Endodermal cell (in vitro differentiated cells): ENCODE measurements at regions not wholly inside any gene's neighbourhood (a gene's known extent, or its start where the extent isn't known, plus 50 kb on each side); places are given as distances from the start of the nearest gene placed in this dataset.

Experiments
- DNase-seq: peaks from one replicate; pipeline ENCODE4 v3.0.0-alpha.2; 2017
- H3K27ac ChIP-seq: 2 replicates; pipeline ENCODE4 v1.5.1; 2013; ENCODE audit warnings: mild to moderate bottlenecking, low read depth, low read length, moderate library complexity
- H3K27me3 ChIP-seq: 2 replicates; pipeline ENCODE4 v1.6.1; 2013; ENCODE audit warnings: mild to moderate bottlenecking, low read length, moderate library complexity; ENCODE audit not compliant: insufficient read depth, control insufficient read depth, poor library complexity, severe bottlenecking
- H3K36me3 ChIP-seq: 2 replicates; pipeline ENCODE4 v1.7.0; 2013; ENCODE audit warnings: mild to moderate bottlenecking, low read length, moderate library complexity; ENCODE audit not compliant: control insufficient read depth, insufficient read depth
- H3K4me1 ChIP-seq: one replicate; pipeline ENCODE4 v1.7.0; 2013; ENCODE audit warnings: low read length; ENCODE audit not compliant: control insufficient read depth, insufficient read depth
- H3K4me3 ChIP-seq: 2 replicates; pipeline ENCODE4 v1.5.1; 2013; ENCODE audit warnings: mild to moderate bottlenecking, low read length, moderate library complexity
- H3K9ac ChIP-seq: 2 replicates; pipeline ENCODE4 v1.6.1; 2013; ENCODE audit warnings: mild to moderate bottlenecking, low read length, moderate library complexity; ENCODE audit not compliant: poor library complexity, severe bottlenecking; ENCODE audit errors: extremely low read depth
- H3K9me3 ChIP-seq: 2 replicates; pipeline ENCODE4 v1.6.1; 2013; ENCODE audit warnings: mild to moderate bottlenecking, low read length, moderate library complexity; ENCODE audit not compliant: control insufficient read depth
- H3K27ac Mint-ChIP-seq: 2 replicates; pipeline ENCODE4 v1.8.0; 2020; ENCODE audit warnings: mixed read lengths
- H3K27me3 Mint-ChIP-seq: 2 replicates; pipeline ENCODE4 v1.8.0; 2021; ENCODE audit warnings: mild to moderate bottlenecking, mixed read lengths; ENCODE audit not compliant: insufficient read depth
- H3K36me3 Mint-ChIP-seq: 2 replicates; pipeline ENCODE4 v1.8.0; 2020; ENCODE audit warnings: low read depth, mixed read lengths
- H3K4me1 Mint-ChIP-seq: 2 replicates; pipeline ENCODE4 v1.8.0; 2020; ENCODE audit warnings: mixed read lengths
- H3K4me3 Mint-ChIP-seq: 2 replicates; pipeline ENCODE4 v1.8.0; 2020; ENCODE audit warnings: mild to moderate bottlenecking, moderate library complexity, mixed read lengths
- H3K9me3 Mint-ChIP-seq: 2 replicates; pipeline ENCODE4 v1.8.0; 2020; ENCODE audit warnings: mild to moderate bottlenecking, mixed read lengths
- CTCF ChIP-seq: fragments of 200-600 bp; sonication (generic); conservative IDR thresholded peaks from 2 replicates; pipeline ENCODE4 v1.5.0; 2021; ENCODE audit warnings: antibody characterized with exemption, mild to moderate bottlenecking
- WGBS, 2 experiments: methylation state at CpG; one replicate each; pipeline versions ENCODE4 v1.1.5 to v1.1.7; 2013; ENCODE audit warnings: missing lambda C conversion rate in 2 of 2, mixed read lengths in 1 of 2; ENCODE audit not compliant: insufficient coverage in 1 of 2, insufficient read length in 1 of 2; 5-methylcytosine and 5-hydroxymethylcytosine counted together

- no peak overlapping the region for H3K4me3 Mint-ChIP-seq
- Histone ChIP-seq H3K4me1 (no peaks in the 10 kb centered on the region), H3K9ac (no peak overlapping the region), H3K27ac (peak overlapping the region; percentile 55), H3K9me3 (no peaks in the 10 kb centered on the region), H3K27me3 (no peaks in the 10 kb centered on the region), H3K4me3 (no peak overlapping the region), H3K36me3 (no peaks in the 10 kb centered on the region)
- peaks cover 4% of the 10 kb centered on the region for H3K4me1 Mint-ChIP-seq
- H3K36me3 Mint-ChIP-seq, result no peaks in the 10 kb centered on the region
- TF ChIP-seq CTCF, result no peak
- no peak for DNase-seq
- 73% methylated on average over 3 of the region's 3 CpGs; no CpG with 5 or more reads in 1 of the 2 experiments for WGBS, 2 experiments
- no peaks in the 10 kb centered on the region for H3K27me3 Mint-ChIP-seq
- H3K27ac Mint-ChIP-seq, result no peak overlapping the region
- H3K9me3 Mint-ChIP-seq, result no peaks in the 10 kb centered on the region
Measured at GRCh38 chr12:91441993-91442952, 259.7 kb upstream of the DCN start.

DNA sequence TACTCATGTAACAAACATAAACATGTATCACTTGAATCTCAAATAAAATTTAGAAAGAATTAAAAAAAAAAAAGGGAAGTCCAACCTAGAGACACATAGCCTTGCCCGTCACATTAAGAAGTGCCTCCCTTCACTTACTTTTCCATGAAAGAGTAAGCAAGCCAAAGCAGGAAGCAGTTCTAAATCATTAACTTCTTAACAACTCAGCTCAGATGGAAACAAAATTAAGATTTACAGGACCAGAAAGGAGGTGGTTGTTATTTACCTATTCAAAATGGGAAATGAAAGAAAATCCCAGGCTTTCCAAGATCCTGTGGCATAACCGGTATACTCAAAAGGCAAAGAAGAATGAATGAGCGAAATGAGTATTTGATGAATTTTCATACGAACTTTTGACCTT lies 258.6 kb upstream of the DCN start:
- no peak for DNase-seq
- Histone ChIP-seq H3K27me3 (no peaks in the 10 kb centered on the region), H3K4me3 (no peak overlapping the region), H3K9me3 (no peaks in the 10 kb centered on the region), H3K9ac (no peak overlapping the region), H3K4me1 (no peaks in the 10 kb centered on the region), H3K36me3 (no peaks in the 10 kb centered on the region), H3K27ac (no peak overlapping the region)
- Mint-ChIP-seq H3K4me3 (no peak overlapping the region), H3K27me3 (no peaks in the 10 kb centered on the region), H3K9me3 (no peaks in the 10 kb centered on the region), H3K36me3 (no peaks in the 10 kb centered on the region), H3K27ac (no peak overlapping the region), H3K4me1 (peaks cover 4% of the 10 kb centered on the region)
- WGBS, 2 experiments, result 91 to 95% methylated on average over 4 of the region's 4 CpGs
- TF ChIP-seq CTCF, result no peak

DNA sequence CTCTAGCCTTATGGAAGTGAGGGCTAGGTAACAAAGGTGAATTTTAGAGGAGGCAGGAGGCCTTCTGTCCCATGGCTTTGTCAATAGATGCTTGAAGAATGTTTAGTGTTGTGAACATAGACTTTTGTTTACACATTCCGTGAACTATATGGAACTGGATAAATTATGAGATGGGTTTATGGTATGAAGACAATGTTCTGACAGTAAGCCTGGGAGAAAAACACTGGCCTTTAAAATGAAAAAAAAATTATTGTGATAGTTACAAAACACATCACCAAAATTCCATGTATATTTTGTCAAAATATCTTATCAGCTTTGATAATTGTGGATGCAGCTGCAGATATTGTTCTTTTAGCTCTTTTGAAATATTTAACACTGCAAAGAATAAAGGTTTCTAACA lies 251.5 kb upstream of the DCN start:
- Histone ChIP-seq H3K27ac (no peak overlapping the region), H3K4me3 (no peak overlapping the region), H3K9me3 (no peaks in the 10 kb centered on the region), H3K27me3 (no peaks in the 10 kb centered on the region), H3K36me3 (no peaks in the 10 kb centered on the region), H3K9ac (no peak overlapping the region), H3K4me1 (no peaks in the 10 kb centered on the region)
- Mint-ChIP-seq H3K36me3 (no peaks in the 10 kb centered on the region), H3K27me3 (no peaks in the 10 kb centered on the region), H3K9me3 (no peaks in the 10 kb centered on the region), H3K27ac (no peak overlapping the region), H3K4me1 (peaks cover 10% of the 10 kb centered on the region), H3K4me3 (no peak overlapping the region)
- DNase-seq, result no peak
- no peak for TF ChIP-seq CTCF
- whole genome bisulfite sequencing, 2 experiments, result 90% methylated on average over 1 of the region's 1 CpG; no CpG with 5 or more reads in 1 of the 2 experiments
